Left hindlimb (tissue), 1 donor: ENCODE measurements at regions not wholly inside any gene's neighbourhood (a gene's known extent, or its start where the extent isn't known, plus 50 kb on each side); places are given as distances from the start of the nearest gene placed in this dataset.
A peak's percentile ranks its signal among the peaks of the same experiment; 100 is the strongest.
"Not testable (repeated sequence)": the region's sequence is repeated elsewhere in the genome, so short reads cannot be mapped to it uniquely, and the experiment has no call there.

Experiments
- DNase-seq: peaks from one replicate; pipeline ENCODE4 v3.0.0-alpha.2; 2018

- peak; percentile 38 for DNase-seq
Measured at GRCh38 chr11:26841818-26842473, 120.1 kb upstream of the SLC5A12 start.

- peak; percentile 51 for DNase-seq
Measured at GRCh38 chr11:26842478-26843282, 120.8 kb upstream of the SLC5A12 start.

GRCh38 chr11:26843539-26843938 lies 121.7 kb upstream of the SLC5A12 start:
- DNase-seq, result no peak

- no peak for DNase-seq
Measured at GRCh38 chr11:26844963-26845362, 123.1 kb upstream of the SLC5A12 start.

- DNase-seq, result no peak
Measured at GRCh38 chr11:26846227-26846626, 124.4 kb upstream of the SLC5A12 start.

GRCh38 chr11:26847459-26847858 lies 125.6 kb upstream of the SLC5A12 start:
- peak; percentile 35 for DNase-seq

- DNase-seq, result no peak
Measured at GRCh38 chr11:26847977-26848376, 126.1 kb upstream of the SLC5A12 start.

- DNase-seq, result peak; percentile 86
Measured at GRCh38 chr11:26849036-26849435, 127.2 kb upstream of the SLC5A12 start.

GRCh38 chr11:26851291-26851690 lies 129.4 kb upstream of the SLC5A12 start:
- DNase-seq, result no peak

GRCh38 chr11:26851696-26852095 lies 129.8 kb upstream of the SLC5A12 start:
- no peak for DNase-seq

GRCh38 chr11:26858098-26858497 lies 135.8 kb upstream of the FIBIN start:
- DNase-seq, result no peak

- no peak for DNase-seq
Measured at GRCh38 chr11:26859416-26859815, 134.5 kb upstream of the FIBIN start.

- no peak for DNase-seq
Measured at GRCh38 chr11:26860091-26860780, 133.7 kb upstream of the FIBIN start.

GRCh38 chr11:26860895-26861294 lies 133.0 kb upstream of the FIBIN start:
- DNase-seq, result no peak

GRCh38 chr11:26862801-26863200 lies 131.1 kb upstream of the FIBIN start:
- no peak for DNase-seq

- DNase-seq, result no peak
Measured at GRCh38 chr11:26865703-26866102, 128.2 kb upstream of the FIBIN start.

- no peak for DNase-seq
Measured at GRCh38 chr11:26867286-26867685, 126.6 kb upstream of the FIBIN start.

- DNase-seq, result no peak
Measured at GRCh38 chr11:26878959-26879581, 114.8 kb upstream of the FIBIN start.

- DNase-seq, result not testable (repeated sequence)
Measured at GRCh38 chr11:26882363-26882880, 111.5 kb upstream of the FIBIN start.

GRCh38 chr11:26891501-26891900 lies 102.4 kb upstream of the FIBIN start:
- DNase-seq, result no peak

- no peak for DNase-seq
Measured at GRCh38 chr11:26896719-26897118, 97.2 kb upstream of the FIBIN start.

GRCh38 chr11:26898799-26899198 lies 95.1 kb upstream of the FIBIN start:
- DNase-seq, result no peak

- DNase-seq, result peak; percentile 71
Measured at GRCh38 chr11:26901162-26901561, 92.8 kb upstream of the FIBIN start.
